Trophoblast cell (in vitro differentiated cells and primary cell): ENCODE measurements at regions not wholly inside any gene's neighbourhood (a gene's known extent, or its start where the extent isn't known, plus 50 kb on each side); places are given as distances from the start of the nearest gene placed in this dataset.

Experiments used
- DNase-seq, 2 donors: peaks; one replicate each; pipeline ENCODE4 v3.0.0-alpha.2; 2016
- H2AFZ ChIP-seq: 2 replicates; pipeline ENCODE4 v1.6.1; 2013; ENCODE audit warnings: low read length, moderate library complexity, mild to moderate bottlenecking; ENCODE audit not compliant: insufficient read depth, poor library complexity
- H2AK5ac ChIP-seq: 2 replicates; pipeline ENCODE4 v1.6.1; 2013; ENCODE audit warnings: mild to moderate bottlenecking, low read length
- H2BK120ac ChIP-seq: 2 replicates; pipeline ENCODE4 v1.6.1; 2013; ENCODE audit warnings: low read length, mild to moderate bottlenecking, moderate library complexity; ENCODE audit not compliant: insufficient read depth, poor library complexity
- H2BK12ac ChIP-seq: 2 replicates; pipeline ENCODE4 v1.6.1; 2013; ENCODE audit warnings: mild to moderate bottlenecking, low read length, moderate library complexity
- H2BK5ac ChIP-seq: 2 replicates; pipeline ENCODE4 v1.6.1; 2013; ENCODE audit warnings: low read length, low read depth, moderate library complexity, mild to moderate bottlenecking; ENCODE audit not compliant: poor library complexity
- H3K14ac ChIP-seq: 2 replicates; pipeline ENCODE4 v1.6.1; 2013; ENCODE audit warnings: mild to moderate bottlenecking, low read length
- H3K18ac ChIP-seq: 2 replicates; pipeline ENCODE4 v1.6.1; 2013; ENCODE audit warnings: mild to moderate bottlenecking, low read length
- H3K23ac ChIP-seq: 2 replicates; pipeline ENCODE4 v1.6.1; 2013; ENCODE audit warnings: low read length
- H3K27ac ChIP-seq: 2 replicates; pipeline ENCODE4 v1.5.1; 2013; ENCODE audit warnings: low read depth, mild to moderate bottlenecking, inconsistent platforms, low read length, moderate library complexity
- H3K27me3 ChIP-seq: 2 replicates; pipeline ENCODE4 v1.6.1; 2013; ENCODE audit warnings: inconsistent platforms, mild to moderate bottlenecking, low read length, moderate library complexity; ENCODE audit not compliant: insufficient read depth
- H3K36me3 ChIP-seq, 2 experiments: 1 replicate in 1 of 2; 2 replicates in 1 of 2; pipeline ENCODE4 v1.6.1; 2013; ENCODE audit warnings: low read length in 2 of 2, mild to moderate bottlenecking in 2 of 2, moderate library complexity in 1 of 2; ENCODE audit not compliant: insufficient read depth in 2 of 2, control insufficient read depth in 1 of 2
- H3K4ac ChIP-seq: 2 replicates; pipeline ENCODE4 v1.6.1; 2013; ENCODE audit warnings: low read depth, mild to moderate bottlenecking, low read length, moderate library complexity
- H3K4me1 ChIP-seq, 2 experiments: 1 replicate in 1 of 2; 2 replicates in 1 of 2; pipeline ENCODE4 v1.6.1; 2013; ENCODE audit warnings: low read length in 2 of 2, mild to moderate bottlenecking in 2 of 2, moderate library complexity in 1 of 2; ENCODE audit not compliant: insufficient read depth in 2 of 2, control insufficient read depth in 1 of 2
- H3K4me2 ChIP-seq: 2 replicates; pipeline ENCODE4 v1.6.1; 2013; ENCODE audit warnings: inconsistent platforms, mild to moderate bottlenecking, low read length, moderate library complexity
- H3K4me3 ChIP-seq: 2 replicates; pipeline ENCODE4 v1.5.1; 2013; ENCODE audit warnings: mild to moderate bottlenecking, low read depth, low read length, inconsistent platforms
- H3K79me1 ChIP-seq: one replicate; pipeline ENCODE4 v1.6.1; 2013; ENCODE audit warnings: low read length
- H3K79me2 ChIP-seq: 2 replicates; pipeline ENCODE4 v1.6.1; 2013; ENCODE audit warnings: low read length, mild to moderate bottlenecking; ENCODE audit not compliant: control insufficient read depth, insufficient read depth, poor library complexity
- H3K9ac ChIP-seq: 2 replicates; pipeline ENCODE4 v1.6.1; 2013; ENCODE audit warnings: mild to moderate bottlenecking, low read length
- H3K9me3 ChIP-seq: 2 replicates; pipeline ENCODE4 v1.6.1; 2013; ENCODE audit warnings: low read depth, mild to moderate bottlenecking, control low read depth, inconsistent platforms, low read length; ENCODE audit not compliant: insufficient read depth
- H4K12ac ChIP-seq: 2 replicates; pipeline ENCODE4 v1.6.1; 2013; ENCODE audit warnings: low read depth, mild to moderate bottlenecking, low read length, moderate library complexity
- H4K8ac ChIP-seq: 2 replicates; pipeline ENCODE4 v1.6.1; 2013; ENCODE audit warnings: low read depth, mild to moderate bottlenecking, low read length, moderate library complexity
- H4K91ac ChIP-seq: one replicate; pipeline ENCODE4 v1.6.1; 2013; ENCODE audit warnings: low read depth, mild to moderate bottlenecking, low read length, moderate library complexity
- WGBS: extraction: QIAGEN DNeasy Blood & Tissue Kit; methylation state at CpG from one replicate; pipeline ENCODE4 v1.1.7; 2013; ENCODE audit warnings: missing lambda C conversion rate; ENCODE audit not compliant: insufficient read length, insufficient coverage; ENCODE audit errors: extremely low coverage; 5-methylcytosine and 5-hydroxymethylcytosine counted together

GRCh38 chr6:55954436-55954835 is 79.0 kb upstream of the BMP5 start:
- no peak overlapping the region for H2BK5ac ChIP-seq
- H3K4me2 ChIP-seq = no peak overlapping the region
- no peak overlapping the region for H4K8ac ChIP-seq
- H3K79me1 ChIP-seq = no peaks in the 10 kb centered on the region
- H3K27ac ChIP-seq = no peak overlapping the region
- H3K9ac ChIP-seq = no peak overlapping the region
- no peaks in the 10 kb centered on the region for H3K79me2 ChIP-seq
- no peak overlapping the region for H4K12ac ChIP-seq
- H2BK120ac ChIP-seq = no peak overlapping the region
- H3K4me3 ChIP-seq = no peak overlapping the region
- no peaks in the 10 kb centered on the region for H3K4me1 ChIP-seq
- no peak for DNase-seq
- no peaks in the 10 kb centered on the region for H3K27me3 ChIP-seq
- no peak overlapping the region for H4K91ac ChIP-seq
- H3K23ac ChIP-seq = no peak overlapping the region
- no peak overlapping the region for H2BK12ac ChIP-seq
- no peak overlapping the region for H3K14ac ChIP-seq
- H3K4ac ChIP-seq = no peak overlapping the region
- H2AFZ ChIP-seq = no peak overlapping the region
- H2AK5ac ChIP-seq = no peak overlapping the region
- H3K9me3 ChIP-seq = peaks cover 7% of the 10 kb centered on the region
- H3K36me3 ChIP-seq = peaks cover 4% of the 10 kb centered on the region in 2 experiments
- no peak overlapping the region for H3K18ac ChIP-seq

GRCh38 chr6:55953335-55953734 is 77.9 kb upstream of the BMP5 start:
- Histone ChIP-seq H3K27ac (no peak overlapping the region), H3K14ac (no peak overlapping the region), H2BK5ac (no peak overlapping the region), H4K8ac (no peak overlapping the region), H3K4ac (no peak overlapping the region), H3K4me3 (no peak overlapping the region), H3K36me3 (peaks cover 4% of the 10 kb centered on the region in 2 experiments), H4K12ac (no peak overlapping the region), H2BK12ac (no peak overlapping the region), H3K79me2 (no peaks in the 10 kb centered on the region), H2BK120ac (no peak overlapping the region), H2AFZ (no peak overlapping the region), H2AK5ac (no peak overlapping the region), H3K9me3 (peaks cover 9% of the 10 kb centered on the region), H4K91ac (no peak overlapping the region), H3K79me1 (no peaks in the 10 kb centered on the region), H3K4me2 (no peak overlapping the region), H3K9ac (no peak overlapping the region), H3K23ac (no peak overlapping the region), H3K18ac (no peak overlapping the region), H3K27me3 (no peaks in the 10 kb centered on the region), H3K4me1 (no peaks in the 10 kb centered on the region)
- peak in 1 of 2 donors; percentile 39 for DNase-seq
- WGBS = 100% methylated on average over 3 of the region's 7 CpGs

- Histone ChIP-seq H3K14ac (no peak overlapping the region), H2BK120ac (no peak overlapping the region), H3K79me1 (no peaks in the 10 kb centered on the region), H4K12ac (no peak overlapping the region), H3K27ac (no peak overlapping the region), H3K4me3 (peak overlapping the region; percentile 1), H3K18ac (no peak overlapping the region), H2BK5ac (no peak overlapping the region), H2AFZ (no peak overlapping the region), H2BK12ac (no peak overlapping the region), H4K91ac (no peak overlapping the region), H3K9ac (no peak overlapping the region), H4K8ac (no peak overlapping the region), H3K23ac (no peak overlapping the region), H3K4me2 (no peak overlapping the region), H2AK5ac (no peak overlapping the region), H3K27me3 (no peaks in the 10 kb centered on the region), H3K79me2 (no peaks in the 10 kb centered on the region), H3K36me3 (peaks cover 4% of the 10 kb centered on the region in 2 experiments), H3K4me1 (no peaks in the 10 kb centered on the region), H3K9me3 (peaks cover 9% of the 10 kb centered on the region), H3K4ac (no peak overlapping the region)
- no peak for DNase-seq
- WGBS = no CpG with 5 or more reads among the region's 26 CpGs
Observed at GRCh38 chr6:55950071-55950814, 74.9 kb upstream of the BMP5 start.

- Histone ChIP-seq H3K18ac (no peak overlapping the region), H3K4me3 (no peak overlapping the region), H3K27me3 (no peaks in the 10 kb centered on the region), H2BK120ac (no peak overlapping the region), H3K9ac (no peak overlapping the region), H2AFZ (no peak overlapping the region), H2BK12ac (no peak overlapping the region), H3K4ac (no peak overlapping the region), H3K23ac (no peak overlapping the region), H2AK5ac (no peak overlapping the region), H3K14ac (no peak overlapping the region), H3K79me2 (no peaks in the 10 kb centered on the region), H3K27ac (no peak overlapping the region), H2BK5ac (no peak overlapping the region), H3K4me1 (no peaks in the 10 kb centered on the region), H3K79me1 (no peaks in the 10 kb centered on the region), H3K9me3 (no peaks in the 10 kb centered on the region), H4K91ac (no peak overlapping the region), H4K8ac (no peak overlapping the region), H4K12ac (no peak overlapping the region), H3K4me2 (no peak overlapping the region), H3K36me3 (no peaks in the 10 kb centered on the region)
- WGBS = 100% methylated on average over 1 of the region's 3 CpGs
- peak; percentile 10 to 70 for DNase-seq
Observed at GRCh38 chr6:55943329-55943728, 67.9 kb upstream of the BMP5 start.
